ENCODE measurements at regions not wholly inside any gene's neighbourhood (a gene's known extent, or its start where the extent isn't known, plus 50 kb on each side); places are given as distances from the start of the nearest gene placed in this dataset.
A peak's percentile ranks its signal among the peaks of the same experiment; 100 is the strongest.

- peak; percentile 52 for DNase-seq
These were observed 280.4 kb downstream of the GALC start for GRCh38 chr14:87712396-87713090.

- DNase-seq, result no peak
These were observed 287.5 kb downstream of the GALC start for GRCh38 chr14:87705439-87705896.

- DNase-seq, result no peak
These were observed 294.5 kb downstream of the GALC start for GRCh38 chr14:87698481-87698880.

GRCh38 chr14:87696485-87696884 is 296.5 kb downstream of the GALC start:
- DNase-seq, result no peak

GRCh38 chr14:87691042-87691881 is 301.7 kb downstream of the GALC start:
- DNase-seq, result peak; percentile 42

GRCh38 chr14:87690076-87690613 is 302.8 kb downstream of the GALC start:
- peak; percentile 30 for DNase-seq

- peak; percentile 38 for DNase-seq
These were observed 304.5 kb downstream of the GALC start for GRCh38 chr14:87688524-87688923.

- no peak for DNase-seq
These were observed 305.6 kb downstream of the GALC start for GRCh38 chr14:87687420-87687819.

GRCh38 chr14:87686746-87687145 is 306.2 kb downstream of the GALC start:
- no peak for DNase-seq

GRCh38 chr14:87679866-87680265 is 313.1 kb downstream of the GALC start:
- DNase-seq, result no peak

GRCh38 chr14:87678624-87679023 is 314.4 kb downstream of the GALC start:
- DNase-seq, result no peak

- DNase-seq, result no peak
These were observed 316.1 kb downstream of the GALC start for GRCh38 chr14:87676814-87677437.

- no peak for DNase-seq
These were observed 325.3 kb downstream of the GALC start for GRCh38 chr14:87667659-87668058.

- no peak for DNase-seq
These were observed 336.7 kb downstream of the GALC start for GRCh38 chr14:87656315-87656714.

- DNase-seq, result no peak
These were observed 340.7 kb downstream of the GALC start for GRCh38 chr14:87652278-87652677.

- no peak for DNase-seq
These were observed 348.3 kb downstream of the GALC start for GRCh38 chr14:87644689-87645088.

GRCh38 chr14:87643005-87643404 is 350.0 kb downstream of the GALC start:
- DNase-seq, result peak; percentile 56

- no peak for DNase-seq
These were observed 352.4 kb downstream of the GALC start for GRCh38 chr14:87640553-87640952.

- DNase-seq, result no peak
These were observed 354.8 kb downstream of the GALC start for GRCh38 chr14:87638196-87638595.

GRCh38 chr14:87635442-87635841 is 357.5 kb downstream of the GALC start:
- DNase-seq, result no peak

GRCh38 chr14:87632796-87633195 is 360.2 kb downstream of the GALC start:
- DNase-seq, result no peak

- DNase-seq, result peak; percentile 19
These were observed 362.1 kb downstream of the GALC start for GRCh38 chr14:87630846-87631245.

- DNase-seq, result no peak
These were observed 363.2 kb downstream of the GALC start for GRCh38 chr14:87629788-87630187.

Measured in eye (tissue), 1 donor.